ENCODE measurements at regions not wholly inside any gene's neighbourhood (a gene's known extent, or its start where the extent isn't known, plus 50 kb on each side); places are given as distances from the start of the nearest gene placed in this dataset.
A peak's percentile ranks its signal among the peaks of the same experiment; 100 is the strongest.

GRCh38 chr15:97259943-97260342 is 700.6 kb upstream of the ARRDC4 start:
- DNase-seq (ENCODE audit: low read depth), result peak; percentile 14

GRCh38 chr15:97301166-97301565 is 659.3 kb upstream of the ARRDC4 start:
- DNase-seq (ENCODE audit: low read depth), result no peak

- peak; percentile 31 for DNase-seq (ENCODE audit: low read depth)
Observed at GRCh38 chr15:97316362-97316761, 644.1 kb upstream of the ARRDC4 start.

GRCh38 chr15:97317163-97317562 is 643.3 kb upstream of the ARRDC4 start:
- DNase-seq (ENCODE audit: low read depth), result no peak

GRCh38 chr15:97319291-97319690 is 641.2 kb upstream of the ARRDC4 start:
- DNase-seq (ENCODE audit: low read depth), result no peak

- no peak for DNase-seq (ENCODE audit: low read depth)
Observed at GRCh38 chr15:97346221-97346620, 614.3 kb upstream of the ARRDC4 start.

- no peak for DNase-seq (ENCODE audit: low read depth)
Observed at GRCh38 chr15:97350813-97351212, 609.7 kb upstream of the ARRDC4 start.

GRCh38 chr15:97383516-97383915 is 577.0 kb upstream of the ARRDC4 start:
- DNase-seq (ENCODE audit: low read depth), result no peak

- peak; percentile 38 for DNase-seq (ENCODE audit: low read depth)
Observed at GRCh38 chr15:97386940-97387339, 573.6 kb upstream of the ARRDC4 start.

- DNase-seq (ENCODE audit: low read depth), result no peak
Observed at GRCh38 chr15:97401195-97401594, 559.3 kb upstream of the ARRDC4 start.

GRCh38 chr15:97401970-97402369 is 558.5 kb upstream of the ARRDC4 start:
- no peak for DNase-seq (ENCODE audit: low read depth)

- no peak for DNase-seq (ENCODE audit: low read depth)
Observed at GRCh38 chr15:97406841-97407240, 553.7 kb upstream of the ARRDC4 start.

- DNase-seq (ENCODE audit: low read depth), result no peak
Observed at GRCh38 chr15:97410897-97411575, 549.5 kb upstream of the ARRDC4 start.

- no peak for DNase-seq (ENCODE audit: low read depth)
Observed at GRCh38 chr15:97420130-97420529, 540.4 kb upstream of the ARRDC4 start.

- peak; percentile 64 for DNase-seq (ENCODE audit: low read depth)
Observed at GRCh38 chr15:97425596-97425995, 534.9 kb upstream of the ARRDC4 start.

- no peak for DNase-seq (ENCODE audit: low read depth)
Observed at GRCh38 chr15:97443101-97443500, 517.4 kb upstream of the ARRDC4 start.

GRCh38 chr15:97446138-97446537 is 514.4 kb upstream of the ARRDC4 start:
- DNase-seq (ENCODE audit: low read depth), result no peak

GRCh38 chr15:97456521-97457202 is 503.8 kb upstream of the ARRDC4 start:
- DNase-seq (ENCODE audit: low read depth), result no peak

- DNase-seq (ENCODE audit: low read depth), result no peak
Observed at GRCh38 chr15:97457203-97457847, 503.2 kb upstream of the ARRDC4 start.

GRCh38 chr15:97459771-97460170 is 500.7 kb upstream of the ARRDC4 start:
- no peak for DNase-seq (ENCODE audit: low read depth)

GRCh38 chr15:97461226-97461625 is 499.3 kb upstream of the ARRDC4 start:
- no peak for DNase-seq (ENCODE audit: low read depth)

GRCh38 chr15:97463696-97464095 is 496.8 kb upstream of the ARRDC4 start:
- DNase-seq (ENCODE audit: low read depth), result no peak

GRCh38 chr15:97470417-97470816 is 490.1 kb upstream of the ARRDC4 start:
- DNase-seq (ENCODE audit: low read depth), result no peak
